ENCODE measurements at regions not wholly inside any gene's neighbourhood (a gene's known extent, or its start where the extent isn't known, plus 50 kb on each side); places are given as distances from the start of the nearest gene placed in this dataset.

GRCh38 chr1:192053531-192053971, 104.7 kb upstream of the RGS18 start:
- Mint-ChIP-seq H3K27me3 (no peaks in the 10 kb centered on the region), H3K9me3 (ENCODE audit: low read depth) (no peaks in the 10 kb centered on the region), H3K36me3 (ENCODE audit: insufficient read depth) (no peaks in the 10 kb centered on the region), H3K4me1 (ENCODE audit: low read depth) (peaks cover 3% of the 10 kb centered on the region), H3K27ac (no peak overlapping the region), H3K4me3 (ENCODE audit: low read depth) (no peak overlapping the region)
- DNase-seq (ENCODE audit: low spot score, unreplicated experiment): no peak
- TF ChIP-seq CTCF (IDR thresholded peaks at IDR 0.05; ENCODE audit: unreplicated experiment): no peak

- peaks cover 10% of the 10 kb centered on the region for H3K4me1 Mint-ChIP-seq (ENCODE audit: low read depth)
- no peaks in the 10 kb centered on the region for H3K9me3 Mint-ChIP-seq (ENCODE audit: low read depth)
- no peaks in the 10 kb centered on the region for H3K36me3 Mint-ChIP-seq (ENCODE audit: insufficient read depth)
- no peak overlapping the region for H3K4me3 Mint-ChIP-seq (ENCODE audit: low read depth)
- no peak for TF ChIP-seq CTCF (IDR thresholded peaks at IDR 0.05; ENCODE audit: unreplicated experiment)
- H3K27ac Mint-ChIP-seq: no peak overlapping the region
- no peak for DNase-seq (ENCODE audit: low spot score, unreplicated experiment)
- no peaks in the 10 kb centered on the region for H3K27me3 Mint-ChIP-seq
Observed at GRCh38 chr1:192057766-192058165, 100.5 kb upstream of the RGS18 start.

GRCh38 chr1:192059407-192059806, 98.9 kb upstream of the RGS18 start:
- Mint-ChIP-seq H3K27me3 (no peaks in the 10 kb centered on the region), H3K9me3 (ENCODE audit: low read depth) (no peaks in the 10 kb centered on the region)
- TF ChIP-seq CTCF (IDR thresholded peaks at IDR 0.05; ENCODE audit: unreplicated experiment): no peak

GRCh38 chr1:192061556-192061955, 96.7 kb upstream of the RGS18 start:
- TF ChIP-seq CTCF (IDR thresholded peaks at IDR 0.05; ENCODE audit: unreplicated experiment): no peak
- DNase-seq (ENCODE audit: low spot score, unreplicated experiment): no peak
- Mint-ChIP-seq H3K4me3 (ENCODE audit: low read depth) (no peak overlapping the region), H3K27ac (no peak overlapping the region), H3K9me3 (ENCODE audit: low read depth) (no peaks in the 10 kb centered on the region), H3K4me1 (ENCODE audit: low read depth) (peaks cover 10% of the 10 kb centered on the region), H3K27me3 (no peaks in the 10 kb centered on the region), H3K36me3 (ENCODE audit: insufficient read depth) (no peaks in the 10 kb centered on the region)

More at GRCh38 chr1:192059407-192059806, 98.9 kb upstream of the RGS18 start:
- Mint-ChIP-seq H3K27ac (no peak overlapping the region), H3K4me3 (ENCODE audit: low read depth) (no peak overlapping the region), H3K4me1 (ENCODE audit: low read depth) (peaks cover 10% of the 10 kb centered on the region), H3K36me3 (ENCODE audit: insufficient read depth) (no peaks in the 10 kb centered on the region)
- DNase-seq (ENCODE audit: low spot score, unreplicated experiment): no peak

GRCh38 chr1:192065087-192065486, 93.2 kb upstream of the RGS18 start:
- Mint-ChIP-seq H3K4me1 (ENCODE audit: low read depth) (peaks cover 7% of the 10 kb centered on the region), H3K36me3 (ENCODE audit: insufficient read depth) (no peaks in the 10 kb centered on the region), H3K27ac (no peak overlapping the region), H3K9me3 (ENCODE audit: low read depth) (no peaks in the 10 kb centered on the region), H3K27me3 (no peaks in the 10 kb centered on the region), H3K4me3 (ENCODE audit: low read depth) (no peak overlapping the region)
- no peak for TF ChIP-seq CTCF (IDR thresholded peaks at IDR 0.05; ENCODE audit: unreplicated experiment)
- no peak for DNase-seq (ENCODE audit: low spot score, unreplicated experiment)

Measured in progenitor cell of endocrine pancreas (in vitro differentiated cells).